ENCODE measurements at regions not wholly inside any gene's neighbourhood (a gene's known extent, or its start where the extent isn't known, plus 50 kb on each side); places are given as distances from the start of the nearest gene placed in this dataset.

DNA sequence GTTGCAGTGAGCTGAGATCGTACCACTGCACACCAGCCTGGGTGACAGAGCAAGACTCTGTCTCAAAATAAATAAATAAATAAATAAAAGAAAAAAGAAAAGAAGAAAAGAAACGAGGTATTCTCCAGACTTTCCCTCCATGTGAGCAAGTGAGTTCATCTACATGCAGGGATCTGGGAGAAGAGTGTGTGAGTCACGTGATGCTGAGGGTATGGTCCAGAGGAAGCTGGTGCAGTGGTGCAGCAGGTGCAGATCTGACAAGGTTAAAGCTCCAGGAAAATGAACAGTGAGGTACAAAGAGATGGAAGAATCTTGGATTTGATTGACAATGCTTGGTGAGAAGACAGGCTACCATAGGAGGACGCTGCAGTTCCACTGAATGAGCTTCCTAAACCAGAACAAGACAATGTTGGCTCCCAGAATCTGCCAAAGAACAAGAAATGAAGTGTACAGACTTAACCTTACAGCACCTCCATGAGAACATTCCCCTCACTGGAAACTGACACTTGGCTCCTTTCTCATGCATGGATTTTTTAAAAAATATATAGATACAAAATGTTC, 79.5 kb upstream of the BTBD3 start:
- Histone ChIP-seq H3K27me3 (ENCODE audit: insufficient read depth, poor library complexity, severe bottlenecking) (no peaks in the 10 kb centered on the region), H3K36me3 (ENCODE audit: low read depth) (no peaks in the 10 kb centered on the region), H3K4me1 (ENCODE audit: insufficient read depth, poor library complexity, severe bottlenecking) (no peaks in the 10 kb centered on the region), H3K4me3 (ENCODE audit: severe bottlenecking) (no peak overlapping the region), H3K27ac (ENCODE audit: poor library complexity, severe bottlenecking) (no peak overlapping the region), H3K9me3 (ENCODE audit: severe bottlenecking) (peaks cover 2% of the 10 kb centered on the region)
- DNase-seq (ENCODE audit: low spot score) = no peak
- ATAC-seq (ENCODE audit: low read depth) = no peak
- TF ChIP-seq, protein P1, sequence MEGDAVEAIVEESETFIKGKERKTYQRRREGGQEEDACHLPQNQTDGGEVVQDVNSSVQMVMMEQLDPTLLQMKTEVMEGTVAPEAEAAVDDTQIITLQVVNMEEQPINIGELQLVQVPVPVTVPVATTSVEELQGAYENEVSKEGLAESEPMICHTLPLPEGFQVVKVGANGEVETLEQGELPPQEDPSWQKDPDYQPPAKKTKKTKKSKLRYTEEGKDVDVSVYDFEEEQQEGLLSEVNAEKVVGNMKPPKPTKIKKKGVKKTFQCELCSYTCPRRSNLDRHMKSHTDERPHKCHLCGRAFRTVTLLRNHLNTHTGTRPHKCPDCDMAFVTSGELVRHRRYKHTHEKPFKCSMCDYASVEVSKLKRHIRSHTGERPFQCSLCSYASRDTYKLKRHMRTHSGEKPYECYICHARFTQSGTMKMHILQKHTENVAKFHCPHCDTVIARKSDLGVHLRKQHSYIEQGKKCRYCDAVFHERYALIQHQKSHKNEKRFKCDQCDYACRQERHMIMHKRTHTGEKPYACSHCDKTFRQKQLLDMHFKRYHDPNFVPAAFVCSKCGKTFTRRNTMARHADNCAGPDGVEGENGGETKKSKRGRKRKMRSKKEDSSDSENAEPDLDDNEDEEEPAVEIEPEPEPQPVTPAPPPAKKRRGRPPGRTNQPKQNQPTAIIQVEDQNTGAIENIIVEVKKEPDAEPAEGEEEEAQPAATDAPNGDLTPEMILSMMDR (IDR thresholded peaks at IDR 0.05; ENCODE audit: poor library complexity, severe bottlenecking) = no peak

DNA sequence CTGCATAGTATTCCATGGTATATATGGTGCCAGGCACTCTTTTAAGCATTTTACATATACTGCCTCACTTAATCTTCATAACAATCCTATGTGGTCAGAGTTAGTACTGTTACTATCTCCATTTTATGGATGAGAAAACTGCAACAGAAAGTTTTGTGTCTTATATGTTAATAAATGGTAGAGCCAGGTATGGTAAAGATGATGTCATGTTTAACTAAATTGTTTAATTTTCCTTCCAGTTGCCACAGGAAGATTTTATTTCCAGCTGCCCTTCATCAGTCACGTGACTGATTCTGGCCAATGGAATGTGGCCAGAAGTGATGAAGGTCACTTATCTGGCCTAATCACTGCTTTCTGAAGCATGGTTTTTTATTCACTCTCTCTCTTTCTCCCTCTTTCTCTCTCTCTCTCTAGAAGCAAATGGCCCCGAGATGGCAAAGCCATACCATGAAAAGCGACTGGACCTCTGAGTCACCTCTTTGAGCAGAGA, 75.7 kb upstream of the BTBD3 start:
- H3K4me3 ChIP-seq (ENCODE audit: severe bottlenecking) = no peak overlapping the region
- H3K4me1 ChIP-seq (ENCODE audit: insufficient read depth, poor library complexity, severe bottlenecking) = no peaks in the 10 kb centered on the region
- H3K36me3 ChIP-seq (ENCODE audit: low read depth) = no peaks in the 10 kb centered on the region
- ATAC-seq (ENCODE audit: low read depth) (no peak), DNase-seq (ENCODE audit: low spot score) (no peak)
- no peak overlapping the region for H3K27ac ChIP-seq (ENCODE audit: poor library complexity, severe bottlenecking)
- no peaks in the 10 kb centered on the region for H3K9me3 ChIP-seq (ENCODE audit: severe bottlenecking)
- TF ChIP-seq, protein P1 (IDR thresholded peaks at IDR 0.05; ENCODE audit: poor library complexity, severe bottlenecking) = no peak
- no peaks in the 10 kb centered on the region for H3K27me3 ChIP-seq (ENCODE audit: insufficient read depth, poor library complexity, severe bottlenecking)

DNA sequence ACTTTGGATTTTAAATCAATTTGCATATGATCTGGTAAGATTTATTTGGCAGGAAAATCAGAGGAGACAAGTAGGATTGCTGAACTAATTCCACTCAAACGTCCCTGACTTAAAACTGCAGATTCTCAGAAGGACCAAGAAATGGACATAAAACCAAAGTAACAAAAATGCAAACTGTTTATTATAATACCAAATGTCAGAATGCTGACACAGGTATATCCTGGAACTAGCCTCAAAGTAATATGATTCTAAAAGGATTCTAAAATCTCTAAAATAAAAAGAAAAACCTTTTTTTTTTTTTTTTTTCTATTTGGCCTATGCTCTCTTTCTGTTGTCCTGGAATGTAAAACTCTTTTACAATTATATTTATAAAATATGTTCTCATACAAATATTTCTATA, 74.4 kb upstream of the BTBD3 start:
- TF ChIP-seq, protein P1 (IDR thresholded peaks at IDR 0.05; ENCODE audit: poor library complexity, severe bottlenecking) = no peak
- Histone ChIP-seq H3K36me3 (ENCODE audit: low read depth) (no peaks in the 10 kb centered on the region), H3K4me3 (ENCODE audit: severe bottlenecking) (no peak overlapping the region), H3K27ac (ENCODE audit: poor library complexity, severe bottlenecking) (no peak overlapping the region), H3K9me3 (ENCODE audit: severe bottlenecking) (no peaks in the 10 kb centered on the region), H3K4me1 (ENCODE audit: insufficient read depth, poor library complexity, severe bottlenecking) (peaks cover 6% of the 10 kb centered on the region), H3K27me3 (ENCODE audit: insufficient read depth, poor library complexity, severe bottlenecking) (no peaks in the 10 kb centered on the region)
- ATAC-seq (ENCODE audit: low read depth) = no peak
- no peak for DNase-seq (ENCODE audit: low spot score)

DNA sequence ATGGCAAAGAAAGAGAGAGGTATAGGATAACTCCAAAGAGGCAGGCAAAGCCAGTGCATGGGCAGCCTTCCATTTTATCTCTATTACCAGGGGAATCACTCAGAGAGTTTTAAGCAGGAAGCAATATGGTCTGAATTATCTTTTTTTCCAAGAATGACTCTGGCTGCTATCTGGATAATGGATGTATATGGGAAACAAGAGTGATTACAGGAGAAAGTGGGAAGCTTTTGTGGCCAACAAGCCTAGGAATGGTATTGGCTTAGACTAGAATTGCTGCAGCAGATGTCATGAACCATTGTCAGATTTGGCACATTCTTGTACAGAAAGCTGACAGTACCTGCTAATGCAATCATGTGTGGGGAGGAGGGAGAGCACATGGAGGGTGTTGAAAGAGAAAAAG, 73.0 kb upstream of the BTBD3 start:
- Histone ChIP-seq H3K9me3 (ENCODE audit: severe bottlenecking) (no peaks in the 10 kb centered on the region), H3K27ac (ENCODE audit: poor library complexity, severe bottlenecking) (no peak overlapping the region)
- ATAC-seq (ENCODE audit: low read depth) = no peak

DNA sequence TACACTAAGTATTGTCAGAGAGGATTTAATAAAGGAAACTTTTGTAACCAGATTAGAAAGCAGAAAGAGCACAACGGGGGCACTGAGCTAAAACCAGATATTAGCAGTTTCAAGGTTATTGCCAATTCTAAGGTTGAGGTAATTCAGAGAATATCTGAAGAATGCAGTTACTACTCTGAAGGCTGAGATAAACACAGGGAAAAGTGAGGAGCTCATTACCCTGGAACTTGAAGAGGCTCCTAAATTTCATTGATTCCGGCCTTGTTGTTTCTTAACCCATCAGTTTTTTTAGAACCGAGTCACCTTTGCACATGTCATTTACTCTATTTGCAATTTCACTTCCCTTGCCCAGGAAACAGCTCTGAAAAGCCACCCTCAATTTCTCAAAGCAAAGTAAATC, 72.4 kb upstream of the BTBD3 start:
- H3K9me3 ChIP-seq (ENCODE audit: severe bottlenecking) = no peaks in the 10 kb centered on the region
- TF ChIP-seq, protein P1 (IDR thresholded peaks at IDR 0.05; ENCODE audit: poor library complexity, severe bottlenecking) = no peak
- H3K4me1 ChIP-seq (ENCODE audit: insufficient read depth, poor library complexity, severe bottlenecking) = peaks cover 22% of the 10 kb centered on the region
- no peak for ATAC-seq (ENCODE audit: low read depth)
- DNase-seq (ENCODE audit: low spot score) = no peak
- no peak overlapping the region for H3K27ac ChIP-seq (ENCODE audit: poor library complexity, severe bottlenecking)
- no peaks in the 10 kb centered on the region for H3K27me3 ChIP-seq (ENCODE audit: insufficient read depth, poor library complexity, severe bottlenecking)
- no peaks in the 10 kb centered on the region for H3K36me3 ChIP-seq (ENCODE audit: low read depth)
- no peak overlapping the region for H3K4me3 ChIP-seq (ENCODE audit: severe bottlenecking)

More for the DNA sequence above, 73.0 kb upstream of the BTBD3 start:
- Histone ChIP-seq H3K36me3 (ENCODE audit: low read depth) (no peaks in the 10 kb centered on the region), H3K4me3 (ENCODE audit: severe bottlenecking) (no peak overlapping the region), H3K4me1 (ENCODE audit: insufficient read depth, poor library complexity, severe bottlenecking) (peaks cover 15% of the 10 kb centered on the region), H3K27me3 (ENCODE audit: insufficient read depth, poor library complexity, severe bottlenecking) (no peaks in the 10 kb centered on the region)
- TF ChIP-seq, protein P1 (IDR thresholded peaks at IDR 0.05; ENCODE audit: poor library complexity, severe bottlenecking) = no peak
- DNase-seq (ENCODE audit: low spot score) = no peak

All from RWPE2 (cell line).